Smooth muscle cell (in vitro differentiated cells): ENCODE measurements at regions not wholly inside any gene's neighbourhood (a gene's known extent, or its start where the extent isn't known, plus 50 kb on each side); places are given as distances from the start of the nearest gene placed in this dataset.

ENCODE experiments used
- DNase-seq: peaks from one replicate; lab custom pipeline; 2025; ENCODE audit not compliant: unreplicated experiment; lab: John Stamatoyannopoulos, UW
- H2AFZ ChIP-seq: fragments of 200-600 bp; sonication (generic); 2 replicates; pipeline ENCODE4 v1.6.0; 2016; ENCODE audit warnings: antibody characterized with exemption, low read depth, mild to moderate bottlenecking
- H3F3A ChIP-seq: fragments of 200-600 bp; sonication (generic); 2 replicates; pipeline ENCODE4 v1.6.0; 2017; ENCODE audit warnings: antibody characterized with exemption, low read depth
- H3K27ac ChIP-seq: fragments of 200-600 bp; sonication (generic); 2 replicates; pipeline ENCODE4 v1.5.1; 2016; ENCODE audit warnings: low read depth, mild to moderate bottlenecking
- H3K27me3 ChIP-seq: fragments of 200-600 bp; sonication (generic); 2 replicates; pipeline ENCODE4 v1.6.1; 2016; ENCODE audit warnings: low read depth, mild to moderate bottlenecking
- H3K36me3 ChIP-seq: fragments of 200-600 bp; sonication (generic); 2 replicates; pipeline ENCODE4 v1.5.1; 2016; ENCODE audit warnings: low read depth
- H3K4me1 ChIP-seq: fragments of 200-600 bp; sonication (generic); 2 replicates; pipeline ENCODE4 v1.5.1; 2016; ENCODE audit warnings: low read depth
- H3K4me2 ChIP-seq: fragments of 200-600 bp; sonication (generic); 2 replicates; pipeline ENCODE4 v1.6.0; 2016; ENCODE audit warnings: mild to moderate bottlenecking
- H3K4me3 ChIP-seq: fragments of 200-600 bp; sonication (generic); 2 replicates; pipeline ENCODE4 v1.5.1; 2016; ENCODE audit warnings: mild to moderate bottlenecking
- H3K79me2 ChIP-seq: fragments of 200-600 bp; sonication (generic); 2 replicates; pipeline ENCODE4 v1.6.0; 2016; ENCODE audit warnings: low read depth, mild to moderate bottlenecking
- H3K9ac ChIP-seq: fragments of 200-600 bp; sonication (generic); 2 replicates; pipeline ENCODE4 v1.6.0; 2016; ENCODE audit warnings: low read depth
- H3K9me3 ChIP-seq: fragments of 200-600 bp; sonication (generic); replicated peaks from 2 replicates; pipeline ENCODE4 v1.5.1; 2016; ENCODE audit warnings: low read depth
- H4K20me1 ChIP-seq: fragments of 200-600 bp; sonication (generic); 2 replicates; pipeline ENCODE4 v1.6.0; 2016; ENCODE audit warnings: low read depth
- WGBS: methylation state at CpG from one replicate; pipeline ENCODE4 v1.1.7; 2016; ENCODE audit warnings: low lambda C conversion rate; 5-methylcytosine and 5-hydroxymethylcytosine counted together
- TF ChIP-seq, protein P1 (sequence below): fragments of 200-600 bp; sonication (generic); IDR thresholded peaks from 2 replicates; pipeline ENCODE4 v1.5.1; 2017; ENCODE audit warnings: borderline replicate concordance, mild to moderate bottlenecking, antibody characterized with exemption; ENCODE audit not compliant: insufficient read depth, poor library complexity, severe bottlenecking

DNA sequence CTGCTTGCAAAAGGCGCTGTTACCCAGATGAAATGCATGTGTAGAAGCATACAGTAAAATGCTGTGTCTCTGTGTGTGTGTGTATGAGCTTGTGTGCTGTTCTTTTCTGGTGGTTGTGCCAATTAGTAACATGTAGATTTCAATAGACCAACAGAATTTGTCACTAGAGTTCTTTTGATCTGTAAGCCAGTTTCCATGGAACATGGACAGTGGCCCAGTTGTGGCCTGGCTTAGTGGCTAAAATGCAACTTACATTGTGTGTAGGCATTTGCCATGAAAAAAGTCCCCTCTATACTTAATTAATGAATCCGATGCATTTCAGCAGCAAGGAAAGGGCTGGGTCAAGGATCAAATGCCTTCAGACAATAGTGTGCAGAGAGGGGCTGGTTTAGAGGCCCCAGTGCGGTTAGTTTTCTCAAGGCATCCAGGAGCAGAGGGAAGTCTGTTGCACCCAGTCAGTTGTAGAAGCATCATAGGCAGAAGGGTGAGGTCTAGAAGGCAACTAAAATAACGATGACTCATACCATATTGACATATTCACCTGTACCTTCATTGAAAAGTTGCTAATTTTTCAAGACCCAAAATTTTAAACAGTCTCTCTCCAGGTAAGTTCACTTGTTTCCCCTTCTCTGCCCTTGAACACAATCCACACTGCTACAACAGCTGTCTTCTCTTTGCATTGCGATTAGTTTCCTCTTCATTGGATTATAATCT, 366.9 kb upstream of the SPRED2 start:
- DNase-seq = no peak
- H3K27me3 ChIP-seq = no peaks in the 10 kb centered on the region
- H3K79me2 ChIP-seq = no peaks in the 10 kb centered on the region
- no peak overlapping the region for H3K27ac ChIP-seq
- no peaks in the 10 kb centered on the region for H3K4me1 ChIP-seq
- TF ChIP-seq, protein P1, sequence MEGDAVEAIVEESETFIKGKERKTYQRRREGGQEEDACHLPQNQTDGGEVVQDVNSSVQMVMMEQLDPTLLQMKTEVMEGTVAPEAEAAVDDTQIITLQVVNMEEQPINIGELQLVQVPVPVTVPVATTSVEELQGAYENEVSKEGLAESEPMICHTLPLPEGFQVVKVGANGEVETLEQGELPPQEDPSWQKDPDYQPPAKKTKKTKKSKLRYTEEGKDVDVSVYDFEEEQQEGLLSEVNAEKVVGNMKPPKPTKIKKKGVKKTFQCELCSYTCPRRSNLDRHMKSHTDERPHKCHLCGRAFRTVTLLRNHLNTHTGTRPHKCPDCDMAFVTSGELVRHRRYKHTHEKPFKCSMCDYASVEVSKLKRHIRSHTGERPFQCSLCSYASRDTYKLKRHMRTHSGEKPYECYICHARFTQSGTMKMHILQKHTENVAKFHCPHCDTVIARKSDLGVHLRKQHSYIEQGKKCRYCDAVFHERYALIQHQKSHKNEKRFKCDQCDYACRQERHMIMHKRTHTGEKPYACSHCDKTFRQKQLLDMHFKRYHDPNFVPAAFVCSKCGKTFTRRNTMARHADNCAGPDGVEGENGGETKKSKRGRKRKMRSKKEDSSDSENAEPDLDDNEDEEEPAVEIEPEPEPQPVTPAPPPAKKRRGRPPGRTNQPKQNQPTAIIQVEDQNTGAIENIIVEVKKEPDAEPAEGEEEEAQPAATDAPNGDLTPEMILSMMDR = no peak
- 98% methylated on average over 5 of the region's 5 CpGs for WGBS
- H3K9ac ChIP-seq = no peak overlapping the region
- H3K4me3 ChIP-seq = no peak overlapping the region
- no peak overlapping the region for H3K4me2 ChIP-seq
- H4K20me1 ChIP-seq = no peaks in the 10 kb centered on the region
- no peaks in the 10 kb centered on the region for H3K36me3 ChIP-seq
- no peaks in the 10 kb centered on the region for H3K9me3 ChIP-seq
- H3F3A ChIP-seq = no peaks in the 10 kb centered on the region
- H2AFZ ChIP-seq = no peak overlapping the region

DNA sequence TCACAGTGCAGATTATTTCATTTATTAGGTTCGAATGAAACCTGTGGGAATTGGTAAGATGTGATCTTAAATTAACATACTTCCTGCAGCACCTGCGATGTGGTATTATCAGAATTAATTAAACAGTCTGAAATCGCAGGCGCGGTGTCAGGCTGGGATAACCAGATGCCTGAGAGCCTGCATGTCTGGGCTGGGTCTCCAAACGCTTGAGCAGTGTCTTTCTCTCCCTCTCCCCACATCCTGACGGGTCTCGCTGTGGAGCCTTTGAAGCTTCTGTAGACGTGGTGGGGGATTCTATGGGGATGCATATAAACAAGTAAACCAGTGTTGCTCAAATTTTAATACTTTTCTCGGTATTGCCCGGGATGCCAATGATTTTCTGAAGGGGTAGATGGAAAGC, 366.2 kb upstream of the SPRED2 start:
- no peak overlapping the region for H3K27ac ChIP-seq
- 95% methylated on average over 11 of the region's 11 CpGs for WGBS
- H3K79me2 ChIP-seq = no peaks in the 10 kb centered on the region
- no peaks in the 10 kb centered on the region for H3F3A ChIP-seq
- no peak for DNase-seq
- H3K27me3 ChIP-seq = no peaks in the 10 kb centered on the region
- H3K4me3 ChIP-seq = no peak overlapping the region
- no peak overlapping the region for H3K9ac ChIP-seq
- no peaks in the 10 kb centered on the region for H4K20me1 ChIP-seq
- no peaks in the 10 kb centered on the region for H3K36me3 ChIP-seq
- TF ChIP-seq, protein P1 = no peak
- no peak overlapping the region for H2AFZ ChIP-seq
- no peaks in the 10 kb centered on the region for H3K4me1 ChIP-seq
- no peak overlapping the region for H3K4me2 ChIP-seq
- H3K9me3 ChIP-seq = no peaks in the 10 kb centered on the region

DNA sequence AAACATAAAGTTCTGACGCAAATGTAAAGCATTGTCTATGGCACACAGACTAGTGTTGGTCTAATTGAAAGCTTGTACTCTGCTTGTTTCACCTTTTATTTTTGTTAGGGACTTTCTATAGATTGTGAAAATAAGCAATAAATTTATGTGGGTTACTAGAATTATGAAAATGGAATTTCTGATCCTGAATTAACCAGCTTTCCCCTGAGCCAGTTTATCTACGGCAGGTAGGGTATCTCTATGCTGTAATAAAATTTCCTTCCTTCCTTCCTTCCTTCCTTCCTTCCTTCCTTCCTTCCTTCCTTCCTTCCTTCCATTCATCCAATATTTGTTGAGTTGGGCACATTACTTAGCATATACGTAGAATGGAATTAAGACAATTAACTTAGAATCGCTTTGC, 362.6 kb upstream of the SPRED2 start:
- no peak overlapping the region for H3K9ac ChIP-seq
- no peak for DNase-seq
- 93% methylated on average over 4 of the region's 4 CpGs for WGBS
- no peaks in the 10 kb centered on the region for H3K4me1 ChIP-seq
- no peak overlapping the region for H3K4me2 ChIP-seq
- H3K9me3 ChIP-seq = no peaks in the 10 kb centered on the region
- no peaks in the 10 kb centered on the region for H3F3A ChIP-seq
- H4K20me1 ChIP-seq = no peaks in the 10 kb centered on the region
- no peak overlapping the region for H3K4me3 ChIP-seq
- H3K27me3 ChIP-seq = no peaks in the 10 kb centered on the region
- H3K36me3 ChIP-seq = no peaks in the 10 kb centered on the region
- H3K27ac ChIP-seq = no peak overlapping the region
- TF ChIP-seq, protein P1 = no peak
- no peaks in the 10 kb centered on the region for H3K79me2 ChIP-seq
- H2AFZ ChIP-seq = no peak overlapping the region

- H3K9ac ChIP-seq = no peak overlapping the region
- H3K4me2 ChIP-seq = no peak overlapping the region
- no peaks in the 10 kb centered on the region for H3F3A ChIP-seq
- no peaks in the 10 kb centered on the region for H3K4me1 ChIP-seq
- no peaks in the 10 kb centered on the region for H3K36me3 ChIP-seq
- H4K20me1 ChIP-seq = no peaks in the 10 kb centered on the region
- H3K27me3 ChIP-seq = no peaks in the 10 kb centered on the region
- no peaks in the 10 kb centered on the region for H3K9me3 ChIP-seq
- H3K79me2 ChIP-seq = no peaks in the 10 kb centered on the region
- DNase-seq = no peak
- TF ChIP-seq, protein P1 = no peak
- WGBS = 88% methylated on average over 9 of the region's 9 CpGs
- H2AFZ ChIP-seq = no peak overlapping the region
- no peak overlapping the region for H3K4me3 ChIP-seq
- no peak overlapping the region for H3K27ac ChIP-seq
These were observed 359.1 kb upstream of the SPRED2 start for GRCh38 chr2:65791404-65791975.
